GM20000 (cell line): ENCODE measurements at regions not wholly inside any gene's neighbourhood (a gene's known extent, or its start where the extent isn't known, plus 50 kb on each side); places are given as distances from the start of the nearest gene placed in this dataset.

ENCODE experiments used
- DNase-seq: peaks from one replicate; pipeline ENCODE4 v3.0.0; 2012; ENCODE audit warnings: low spot score
- CTCF ChIP-seq: IDR thresholded peaks from 2 replicates; pipeline ENCODE4 v1.5.1; 2012; ENCODE audit warnings: mild to moderate bottlenecking, control low read depth; ENCODE audit errors: extremely low read depth, missing control alignments

DNA sequence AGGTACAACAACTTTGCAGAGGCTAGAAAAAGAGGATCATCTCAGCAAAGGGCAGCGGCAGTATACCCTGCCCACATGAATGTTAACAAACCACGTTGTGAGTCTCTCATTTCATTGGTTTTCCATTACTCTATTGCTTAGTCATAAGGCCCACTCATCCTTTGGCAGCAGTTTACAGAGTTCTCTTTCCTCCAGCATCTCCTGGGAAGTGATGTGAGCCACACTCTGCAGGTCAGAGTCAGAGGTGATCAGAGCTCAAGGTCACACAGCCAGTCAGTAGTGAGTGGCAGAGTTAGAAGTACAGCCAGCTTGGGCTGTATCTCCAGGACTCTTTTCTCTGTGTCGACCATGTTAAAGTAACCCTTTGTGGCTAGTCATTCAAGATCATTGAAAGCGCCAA lies 599.6 kb upstream of the GRAMD2B start:
- no peak for DNase-seq
- TF ChIP-seq CTCF: no peak

DNA sequence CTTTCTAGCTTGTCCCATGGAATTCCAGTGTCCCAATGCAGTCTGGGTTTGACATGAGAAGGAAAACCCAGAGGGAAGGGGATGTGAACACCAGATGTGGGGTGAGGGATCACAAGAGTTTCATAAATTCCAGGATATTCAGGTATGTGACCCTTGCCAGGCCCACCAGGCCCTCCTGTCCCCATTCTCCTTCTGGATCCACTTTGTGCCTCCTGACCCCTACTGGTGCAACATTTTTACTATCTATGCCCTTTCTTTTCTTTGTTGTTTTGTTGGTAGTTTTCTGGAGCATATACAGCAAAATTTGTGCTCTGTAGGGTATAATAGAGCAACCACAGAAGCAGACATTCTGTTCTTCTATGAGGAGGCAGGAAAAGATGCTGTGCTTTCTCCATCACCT lies 597.0 kb upstream of the GRAMD2B start:
- TF ChIP-seq CTCF: no peak
- no peak for DNase-seq

DNA sequence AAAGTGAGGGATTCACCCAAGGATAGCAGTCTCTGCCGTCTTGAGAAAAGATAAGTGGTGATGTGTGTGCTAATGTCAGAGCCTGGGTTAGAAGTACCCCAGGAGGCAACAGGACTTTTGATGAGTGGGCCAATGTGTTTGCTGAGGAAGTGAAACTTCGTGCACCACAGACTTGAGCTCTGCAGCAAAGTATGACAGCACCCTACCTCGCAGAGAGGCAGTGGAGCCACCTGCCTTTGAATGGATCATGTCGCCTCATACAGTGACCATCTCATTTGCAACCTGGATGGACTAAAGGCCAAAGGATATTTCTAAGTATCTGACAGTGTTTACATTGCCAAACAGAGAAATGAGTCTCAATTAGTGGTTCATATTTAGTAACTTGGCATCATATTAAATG lies 593.9 kb upstream of the GRAMD2B start:
- no peak for DNase-seq
- TF ChIP-seq CTCF: no peak

- TF ChIP-seq CTCF: no peak
- no peak for DNase-seq
Observed at GRCh38 chr5:125833398-125833797, 589.8 kb upstream of the GRAMD2B start.

GRCh38 chr5:125834438-125835115 lies 588.6 kb upstream of the GRAMD2B start:
- no peak for DNase-seq
- no peak for TF ChIP-seq CTCF

- peak; percentile 27 for TF ChIP-seq CTCF
- peak; percentile 10 for DNase-seq
Observed at GRCh38 chr5:125835293-125836172, 587.7 kb upstream of the GRAMD2B start.

DNA sequence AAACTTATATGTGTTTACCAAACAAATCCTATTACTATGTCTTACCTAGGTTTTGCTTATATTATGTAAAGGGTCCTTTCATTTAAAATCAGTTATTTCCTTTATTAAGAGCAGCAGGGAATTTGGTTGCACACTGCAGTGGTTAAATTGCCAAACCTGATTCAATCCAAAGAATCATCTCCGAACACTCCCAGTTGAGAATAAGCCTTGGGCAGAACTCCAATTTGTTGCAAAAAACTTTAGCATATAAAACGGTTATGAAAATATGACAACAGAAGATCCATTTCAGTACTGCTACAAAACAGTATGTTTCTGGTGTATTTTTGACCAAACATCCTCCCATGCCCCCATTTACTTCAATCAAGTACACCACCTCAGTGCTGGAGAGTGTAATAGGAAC lies 587.0 kb upstream of the GRAMD2B start:
- no peak for DNase-seq
- TF ChIP-seq CTCF: no peak
